Esophagus muscularis mucosa (tissue), 2 donors: ENCODE measurements at regions not wholly inside any gene's neighbourhood (a gene's known extent, or its start where the extent isn't known, plus 50 kb on each side); places are given as distances from the start of the nearest gene placed in this dataset.

Experiments used
- POLR2A ChIP-seq: fragments of 450-650 bp; IDR thresholded peaks from one replicate; pipeline ENCODE4 v1.6.1; 2017; ENCODE audit warnings: antibody characterized with exemption, moderate library complexity, mild to moderate bottlenecking, low read depth
- POLR2AphosphoS5 ChIP-seq, 2 donors: sonication (generic); formaldehyde crosslinking; IDR thresholded peaks; one replicate each; pipeline ENCODE4 v1.6.1; 2017; ENCODE audit warnings: antibody characterized with exemption in 2 of 2

- no peak for TF ChIP-seq POLR2A
- no peak for TF ChIP-seq POLR2AphosphoS5 (IDR thresholded peaks at IDR 0.05)
Measured at GRCh38 chr1:36597514-36597913, 114.8 kb upstream of the CSF3R start.
